Caco-2 (cell line): ENCODE measurements at regions not wholly inside any gene's neighbourhood (a gene's known extent, or its start where the extent isn't known, plus 50 kb on each side); places are given as distances from the start of the nearest gene placed in this dataset.
"Not testable (repeated sequence)": the region's sequence is repeated elsewhere in the genome, so short reads cannot be mapped to it uniquely, and the experiment has no call there.

ENCODE experiments used
- BruUV-seq: library from RNA; stranded (reverse); fragments of 400-500 nt; replicated peaks from 2 replicates; lab custom pipeline; 2021; lab: Mats Ljungman, UMichigan
- CTCF ChIA-PET: fragments of 300-600 bp; sonication (Branson Sonifier 250); formaldehyde crosslinking; loops from one replicate; lab custom pipeline; 2022; ENCODE audit warnings: antibody characterized with exemption; lab: Charles Lee
- POLR2A ChIA-PET: fragments of 300-600 bp; sonication (Branson Sonifier 250); formaldehyde crosslinking; loops from one replicate; lab custom pipeline; 2022; ENCODE audit warnings: antibody characterized with exemption; lab: Charles Lee
- DNase-seq, 2 experiments: peaks; one replicate each; pipeline versions ENCODE4 v3.0.0 to v3.0.0-alpha.2; 2020 to 2022
- H3K27me3 ChIP-seq: replicated peaks from 2 replicates; pipeline ENCODE4 v1.6.0; 2011; ENCODE audit warnings: low read length; ENCODE audit not compliant: control insufficient read depth, insufficient read depth
- H3K36me3 ChIP-seq: 2 replicates; pipeline ENCODE4 v1.5.1; 2011; ENCODE audit warnings: low read length; ENCODE audit not compliant: control insufficient read depth, insufficient read depth
- H3K4me1 ChIP-seq: fragments of 250-450 bp; sonication (Bioruptor Pico); 2 replicates; pipeline ENCODE4 v1.5.1; 2020; ENCODE audit warnings: mild to moderate bottlenecking
- H3K4me3 ChIP-seq: 2 replicates; pipeline ENCODE4 v1.5.1; 2011; ENCODE audit warnings: low read depth, mild to moderate bottlenecking, control low read depth, low read length
- H3K9me3 ChIP-seq: fragments of 250-450 bp; sonication (Bioruptor Pico); 2 replicates; pipeline ENCODE4 v1.5.1; 2020; ENCODE audit warnings: mild to moderate bottlenecking, moderate library complexity
- H3K27ac Mint-ChIP-seq: one replicate; pipeline ENCODE4 v1.8.0; 2022; ENCODE audit warnings: mixed read lengths; ENCODE audit not compliant: unreplicated experiment
- H3K27me3 Mint-ChIP-seq: one replicate; pipeline ENCODE4 v1.8.0; 2022; ENCODE audit warnings: mixed read lengths; ENCODE audit not compliant: insufficient read depth, unreplicated experiment
- H3K36me3 Mint-ChIP-seq: one replicate; pipeline ENCODE4 v1.8.0; 2022; ENCODE audit warnings: mild to moderate bottlenecking, mixed read lengths; ENCODE audit not compliant: insufficient read depth, unreplicated experiment
- H3K4me1 Mint-ChIP-seq: one replicate; pipeline ENCODE4 v1.8.0; 2022; ENCODE audit warnings: low read depth, mixed read lengths; ENCODE audit not compliant: unreplicated experiment
- H3K4me3 Mint-ChIP-seq: one replicate; pipeline ENCODE4 v1.8.0; 2022; ENCODE audit warnings: mild to moderate bottlenecking, moderate library complexity, mixed read lengths; ENCODE audit not compliant: unreplicated experiment
- H3K9me3 Mint-ChIP-seq: one replicate; pipeline ENCODE4 v1.8.0; 2022; ENCODE audit warnings: mixed read lengths; ENCODE audit not compliant: unreplicated experiment
- CTCF ChIP-seq, 2 experiments: fragments of 200-600 bp in 1 of 2; IDR thresholded peaks; 1 replicate in 1 of 2; 2 replicates in 1 of 2; pipeline versions ENCODE4 v1.5.1 to v1.8.0; 2011 to 2022; ENCODE audit warnings: antibody characterized with exemption in 1 of 2, control low read depth in 1 of 2, inconsistent platforms in 1 of 2, low read depth in 1 of 2, low read length in 1 of 2, mild to moderate bottlenecking in 1 of 2, moderate library complexity in 1 of 2; ENCODE audit not compliant: insufficient read depth in 1 of 2, severe bottlenecking in 1 of 2, unreplicated experiment in 1 of 2
- intact Hi-C: fragments of 100-400 bp; cut with micrococcal nuclease; formaldehyde crosslinking; loops from one replicate; pipeline ENCODE4 v1.10.0; 2022; ENCODE audit not compliant: unreplicated experiment

GRCh38 chr1:91189096-91189495 lies 167.3 kb upstream of the ZNF644 start:
- Histone ChIP-seq H3K4me1 (no peaks in the 10 kb centered on the region), H3K36me3 (no peaks in the 10 kb centered on the region), H3K9me3 (no peaks in the 10 kb centered on the region), H3K4me3 (no peak overlapping the region), H3K27me3 (no peaks in the 10 kb centered on the region)
- Mint-ChIP-seq H3K4me3 (no peak overlapping the region), H3K36me3 (no peaks in the 10 kb centered on the region), H3K27me3 (peaks cover 12% of the 10 kb centered on the region), H3K9me3 (peaks cover 13% of the 10 kb centered on the region), H3K27ac (no peak overlapping the region), H3K4me1 (no peaks in the 10 kb centered on the region)
- BruUV-seq: no TSS peak
- no peak for DNase-seq
- TF ChIP-seq CTCF (IDR thresholded peaks at IDR 0.05; ENCODE audit: insufficient read depth in 1 of 2, low read depth in 1 of 2, low read length in 1 of 2, severe bottlenecking in 1 of 2, unreplicated experiment in 1 of 2): no peak
- ChIA-PET CTCF (interaction anchor here (1.6 kb wide), 1 partner anchor 24 kb away, joined by 7 read pairs; no protein-coding TSS in a partner anchor), POLR2A (no interaction called here)
- intact Hi-C loops: no loop called here

- POLR2A ChIA-PET, DNase-seq, H3K36me3 Mint-ChIP-seq, intact Hi-C loops, H3K36me3 ChIP-seq, H3K27me3 Mint-ChIP-seq, BruUV-seq, CTCF ChIA-PET, H3K4me3 Mint-ChIP-seq, H3K27ac Mint-ChIP-seq, H3K9me3 ChIP-seq, H3K27me3 ChIP-seq, H3K4me1 ChIP-seq, H3K4me3 ChIP-seq, H3K4me1 Mint-ChIP-seq: not testable (repeated sequence)
- peaks cover 13% of the 10 kb centered on the region for H3K9me3 Mint-ChIP-seq
These were observed 161.0 kb upstream of the ZNF644 start for GRCh38 chr1:91182807-91183206.

- no peak for DNase-seq
- no peak overlapping the region for H3K4me3 Mint-ChIP-seq
- POLR2A ChIA-PET: no interaction called here
- Histone ChIP-seq H3K27me3 (no peaks in the 10 kb centered on the region), H3K9me3 (no peaks in the 10 kb centered on the region), H3K36me3 (no peaks in the 10 kb centered on the region), H3K4me3 (no peak overlapping the region), H3K4me1 (no peaks in the 10 kb centered on the region)
- CTCF ChIA-PET: no interaction called here
- H3K4me1 Mint-ChIP-seq: no peaks in the 10 kb centered on the region
- intact Hi-C loops: no loop called here
- no TSS peak for BruUV-seq
- no peaks in the 10 kb centered on the region for H3K36me3 Mint-ChIP-seq
- TF ChIP-seq CTCF (IDR thresholded peaks at IDR 0.05; ENCODE audit: insufficient read depth in 1 of 2, low read depth in 1 of 2, low read length in 1 of 2, severe bottlenecking in 1 of 2, unreplicated experiment in 1 of 2): no peak
- H3K9me3 Mint-ChIP-seq: no peaks in the 10 kb centered on the region
- H3K27ac Mint-ChIP-seq: no peak overlapping the region
- peaks cover 3% of the 10 kb centered on the region for H3K27me3 Mint-ChIP-seq
These were observed 154.4 kb upstream of the ZNF644 start for GRCh38 chr1:91176250-91176649.

GRCh38 chr1:91174734-91175133 lies 152.9 kb upstream of the ZNF644 start:
- no peak overlapping the region for H3K4me3 ChIP-seq
- H3K27me3 Mint-ChIP-seq: peaks cover 3% of the 10 kb centered on the region
- no peaks in the 10 kb centered on the region for H3K36me3 ChIP-seq
- intact Hi-C loops: no loop called here
- no peak for TF ChIP-seq CTCF (IDR thresholded peaks at IDR 0.05; ENCODE audit: insufficient read depth in 1 of 2, low read depth in 1 of 2, low read length in 1 of 2, severe bottlenecking in 1 of 2, unreplicated experiment in 1 of 2)
- H3K4me1 ChIP-seq: no peaks in the 10 kb centered on the region
- DNase-seq: no peak
- CTCF ChIA-PET: no interaction called here
- H3K9me3 Mint-ChIP-seq: no peaks in the 10 kb centered on the region
- no peak overlapping the region for H3K27ac Mint-ChIP-seq
- no peaks in the 10 kb centered on the region for H3K36me3 Mint-ChIP-seq
- no TSS peak for BruUV-seq
- no peak overlapping the region for H3K4me3 Mint-ChIP-seq
- H3K4me1 Mint-ChIP-seq: no peaks in the 10 kb centered on the region
- H3K9me3 ChIP-seq: no peaks in the 10 kb centered on the region
- H3K27me3 ChIP-seq: no peaks in the 10 kb centered on the region
- POLR2A ChIA-PET: no interaction called here
